ENCODE measurements at regions not wholly inside any gene's neighbourhood (a gene's known extent, or its start where the extent isn't known, plus 50 kb on each side); places are given as distances from the start of the nearest gene placed in this dataset.

- Histone ChIP-seq H3K9me3 (peaks cover 0 to 3% (median 0%) of the 10 kb centered on the region in 8 donors), H3K4me3 (no peak overlapping the region), H3K4me1 (peaks cover 9 to 76% (median 26%) of the 10 kb centered on the region in 6 donors), H3K36me3 (no peaks in the 10 kb centered on the region), H3K27ac (peak overlapping the region in 6 of 8 donors; percentile 10 to 51 (median 27)), H3K27me3 (replicated peaks in 1 of 7) (no peaks in the 10 kb centered on the region)
- intact Hi-C loops (cut with DNase I; ENCODE audit: low total_unique reads) = no loop called here
- DNase-seq = no peak
- TF ChIP-seq POLR2A (IDR thresholded peaks at IDR 0.05) (no peak), CTCF (IDR thresholded peaks at IDR 0.05 in 8 of 11, conservative IDR thresholded peaks at IDR 0.05 in 3 of 11) (no peak), POLR2AphosphoS5 (IDR thresholded peaks at IDR 0.05) (no peak)
Observed at GRCh38 chr10:7491949-7492659, 81.3 kb upstream of the SFMBT2 start.

DNA sequence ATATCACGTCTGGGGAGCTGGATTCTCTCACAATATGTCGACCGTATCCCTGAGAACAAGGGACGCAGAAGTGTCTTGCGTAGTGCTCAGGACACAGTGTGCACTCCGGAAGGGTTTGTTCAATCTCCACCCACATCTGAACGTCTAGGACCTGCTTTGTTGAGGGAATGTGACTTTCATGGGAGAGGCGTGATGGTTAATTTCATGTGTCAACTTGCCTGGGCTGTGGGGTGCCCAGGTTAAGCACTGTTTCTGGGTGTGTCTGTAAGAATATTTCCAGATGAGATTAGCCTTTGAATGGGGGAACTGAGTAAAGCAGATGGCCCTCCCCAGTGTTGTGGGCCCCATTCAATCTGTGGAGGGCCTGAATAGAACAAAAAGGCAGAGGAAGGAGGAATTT lies 80.4 kb upstream of the SFMBT2 start:
- Histone ChIP-seq H3K4me1 (peaks cover 9 to 85% (median 30%) of the 10 kb centered on the region in 6 donors), H3K9me3 (peaks cover 0 to 3% (median 0%) of the 10 kb centered on the region in 8 donors), H3K36me3 (no peaks in the 10 kb centered on the region), H3K27me3 (replicated peaks in 1 of 7) (no peaks in the 10 kb centered on the region), H3K27ac (peak overlapping the region in 5 of 8 donors; percentile 10 to 51 (median 26)), H3K4me3 (no peak overlapping the region)
- WGBS, 5 donors = 89 to 94% (median 90%) methylated on average over 8 of the region's 8 CpGs
- DNase-seq = no peak
- TF ChIP-seq CTCF (IDR thresholded peaks at IDR 0.05 in 8 of 11, conservative IDR thresholded peaks at IDR 0.05 in 3 of 11) (no peak), POLR2AphosphoS5 (IDR thresholded peaks at IDR 0.05) (no peak)
- intact Hi-C loops (cut with DNase I; ENCODE audit: low total_unique reads) = no loop called here

DNA sequence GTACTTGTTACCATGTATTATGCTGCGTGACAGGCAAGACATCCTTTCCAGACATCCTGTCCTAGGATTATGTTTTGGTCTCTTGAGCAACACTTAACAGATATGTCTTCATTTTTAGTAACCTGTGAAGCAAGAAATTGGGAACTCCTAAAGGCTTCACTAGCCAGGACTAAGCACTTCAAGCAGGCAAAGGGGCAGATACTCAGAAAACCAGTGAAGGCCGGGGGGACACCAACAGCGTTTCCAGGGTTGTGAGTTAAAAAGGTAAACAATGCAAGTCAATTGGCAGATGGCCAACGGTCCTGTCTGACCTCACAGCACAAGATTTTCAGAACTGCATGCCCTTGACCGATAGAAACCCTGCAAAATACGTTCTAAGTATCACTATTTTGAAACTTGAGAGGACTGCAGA lies 77.6 kb upstream of the SFMBT2 start:
- H3K4me3 ChIP-seq = no peak overlapping the region
- no peaks in the 10 kb centered on the region for H3K36me3 ChIP-seq
- peaks cover 0 to 4% (median 0%) of the 10 kb centered on the region in 7 donors for H3K27me3 ChIP-seq (replicated peaks in 1 of 7)
- 39 to 58% (median 45%) methylated on average over 6 of the region's 6 CpGs for WGBS, 5 donors
- DNase-seq = no peak
- peaks cover 0 to 3% (median 0%) of the 10 kb centered on the region in 8 donors for H3K9me3 ChIP-seq
- TF ChIP-seq POLR2AphosphoS5 (IDR thresholded peaks at IDR 0.05) (no peak), POLR2A (IDR thresholded peaks at IDR 0.05) (no peak), CTCF (IDR thresholded peaks at IDR 0.05 in 8 of 11, conservative IDR thresholded peaks at IDR 0.05 in 3 of 11) (no peak)
- peaks cover 16 to 100% (median 53%) of the 10 kb centered on the region in 6 donors for H3K4me1 ChIP-seq
- intact Hi-C loops (cut with DNase I; ENCODE audit: low total_unique reads) = no loop called here
- H3K27ac ChIP-seq = no peak overlapping the region

GRCh38 chr10:7487528-7487927 lies 76.7 kb upstream of the SFMBT2 start:
- Histone ChIP-seq H3K9me3 (peaks cover 0 to 3% (median 0%) of the 10 kb centered on the region in 8 donors), H3K27me3 (replicated peaks in 1 of 7) (peaks cover 0 to 8% (median 0%) of the 10 kb centered on the region in 7 donors), H3K4me1 (peaks cover 7 to 100% (median 54%) of the 10 kb centered on the region in 6 donors), H3K4me3 (no peak overlapping the region), H3K27ac (no peak overlapping the region), H3K36me3 (no peaks in the 10 kb centered on the region)
- intact Hi-C loops (cut with DNase I; ENCODE audit: low total_unique reads) = no loop called here
- DNase-seq = no peak
- TF ChIP-seq POLR2AphosphoS5 (IDR thresholded peaks at IDR 0.05) (no peak), POLR2A (IDR thresholded peaks at IDR 0.05) (no peak), CTCF (IDR thresholded peaks at IDR 0.05 in 8 of 11, conservative IDR thresholded peaks at IDR 0.05 in 3 of 11) (no peak)
- WGBS, 5 donors = 43 to 61% (median 54%) methylated on average over 2 of the region's 2 CpGs

All from spleen (tissue), 11 donors.